Activated CD4-positive, alpha-beta T cell treated with anti-CD3 and anti-CD28 coated beads, Interleukin-10, Interleukin-2, amounts not matched to agents 100 ng/mL and 50 ng/mL, durations not matched to agents 16 hours and 8 hours (primary cell): ENCODE measurements at regions not wholly inside any gene's neighbourhood (a gene's known extent, or its start where the extent isn't known, plus 50 kb on each side); places are given as distances from the start of the nearest gene placed in this dataset.
"Not testable (repeated sequence)": the region's sequence is repeated elsewhere in the genome, so short reads cannot be mapped to it uniquely, and the experiment has no call there.

Experiments used
- DNase-seq: peaks from one replicate; pipeline ENCODE4 v3.0.0-alpha.2; 2020

DNA sequence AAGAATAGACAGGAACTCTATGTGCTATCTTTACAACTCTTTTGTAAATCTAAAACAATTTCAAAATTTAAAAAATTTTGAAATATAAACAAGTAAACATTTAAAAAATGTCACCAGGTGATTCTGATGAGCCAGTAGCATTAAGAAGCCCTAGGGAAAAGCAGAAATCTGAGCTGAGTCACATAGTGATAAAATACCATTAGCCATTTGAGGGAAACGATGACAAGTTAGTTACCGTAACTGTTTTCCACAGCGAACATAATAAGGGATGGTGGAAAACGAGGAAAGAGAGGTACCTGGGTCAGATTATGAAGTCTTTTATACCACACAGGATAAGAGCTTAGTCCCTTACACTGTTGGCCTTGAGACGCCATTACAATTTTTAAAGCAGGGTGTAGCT, 55.5 kb downstream of the PRR15 start:
- no peak for DNase-seq

DNA sequence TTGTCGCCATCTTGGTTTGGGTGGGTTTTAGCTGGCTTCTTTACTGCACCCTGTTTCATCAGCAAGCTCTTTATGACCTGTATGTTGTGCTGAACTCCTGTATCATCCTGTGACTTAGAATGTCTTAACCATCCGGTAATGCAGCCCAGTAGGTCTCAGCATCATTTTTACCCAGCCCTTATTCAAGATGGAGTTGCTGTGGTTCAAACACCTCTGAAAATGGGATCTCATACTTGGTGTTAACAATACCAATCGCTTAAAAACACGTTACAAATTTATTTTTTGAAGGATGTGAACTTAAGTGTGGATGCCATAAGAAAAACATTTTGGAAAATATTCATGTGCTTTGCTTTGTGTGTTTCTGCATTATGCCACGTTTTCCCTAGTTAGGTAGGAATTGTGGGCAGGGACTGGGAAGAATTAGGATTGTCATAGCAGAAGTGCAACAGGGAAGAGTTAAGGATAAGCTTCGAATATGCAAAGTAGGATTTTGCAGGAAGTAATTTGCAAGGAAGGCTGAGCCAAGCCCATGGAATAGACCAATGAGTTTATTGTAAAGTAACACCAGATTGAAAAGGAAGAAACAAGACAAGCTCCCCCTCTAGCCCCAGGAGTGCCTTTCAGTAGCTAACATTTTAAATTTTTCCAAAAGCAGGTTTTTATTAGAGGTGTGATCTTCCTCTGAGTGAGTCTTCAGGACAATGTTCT, 56.4 kb downstream of the PRR15 start:
- no peak for DNase-seq

DNA sequence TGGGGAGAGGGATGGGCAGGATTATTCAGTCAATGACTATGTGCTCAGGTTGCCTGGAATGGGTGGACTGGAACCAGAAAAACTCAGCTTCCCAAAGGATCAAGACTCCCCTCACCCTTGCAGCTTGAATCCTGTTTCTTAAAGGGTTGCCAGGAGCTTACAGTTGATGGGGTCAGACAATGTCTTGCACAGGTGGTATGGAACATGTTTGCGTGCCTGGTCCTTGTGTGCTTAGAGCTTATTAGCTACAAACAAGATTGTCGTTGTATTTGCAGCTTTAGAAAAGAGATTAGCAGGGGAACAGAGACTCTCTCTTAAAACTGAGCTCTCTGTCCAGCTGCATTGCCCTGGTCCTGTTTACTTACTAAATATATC, 56.9 kb downstream of the PRR15 start:
- no peak for DNase-seq

DNA sequence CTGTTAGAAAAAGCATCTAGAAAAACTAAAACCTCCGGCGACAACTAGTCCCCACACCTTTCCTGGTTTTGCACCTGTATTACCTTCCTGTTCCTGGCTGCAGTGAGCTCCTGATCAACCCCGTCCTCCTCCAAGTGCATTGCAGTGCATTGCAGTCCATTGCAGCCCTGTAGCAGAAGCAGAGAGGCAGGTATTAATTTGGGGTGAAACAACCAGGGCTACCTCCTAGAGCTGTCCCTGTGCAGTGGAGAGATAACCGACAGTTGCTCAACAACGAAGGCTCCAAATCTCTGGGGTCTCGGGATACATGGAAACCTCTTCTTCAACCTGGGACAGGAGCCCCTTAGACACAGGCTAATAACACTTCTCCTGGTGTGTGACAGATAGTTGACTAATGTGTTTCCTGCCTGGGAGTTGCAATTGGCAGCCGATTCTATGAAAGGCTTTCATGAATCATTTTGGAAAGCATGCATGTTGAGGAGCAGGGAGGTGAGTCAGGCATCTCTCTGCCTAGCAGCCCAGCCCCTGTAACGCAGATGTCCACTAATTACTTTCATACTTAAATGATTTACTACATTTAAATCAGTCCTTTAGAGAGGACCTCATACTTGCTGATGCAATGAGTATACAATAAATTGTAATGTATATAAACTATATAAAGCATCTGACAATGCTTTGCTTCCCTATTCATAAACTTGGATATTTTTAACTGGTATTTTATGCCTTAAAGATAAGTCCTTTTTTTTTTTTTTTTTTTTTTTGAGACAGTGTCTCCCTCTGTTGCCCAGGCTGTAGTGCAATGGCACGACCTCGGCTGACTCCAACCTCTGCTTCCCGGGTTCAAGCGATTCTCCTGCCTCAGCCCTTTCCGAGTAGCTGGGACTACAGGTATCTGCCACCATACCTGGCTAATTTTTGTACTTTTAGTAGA, 59.0 kb downstream of the PRR15 start:
- no peak for DNase-seq

DNA sequence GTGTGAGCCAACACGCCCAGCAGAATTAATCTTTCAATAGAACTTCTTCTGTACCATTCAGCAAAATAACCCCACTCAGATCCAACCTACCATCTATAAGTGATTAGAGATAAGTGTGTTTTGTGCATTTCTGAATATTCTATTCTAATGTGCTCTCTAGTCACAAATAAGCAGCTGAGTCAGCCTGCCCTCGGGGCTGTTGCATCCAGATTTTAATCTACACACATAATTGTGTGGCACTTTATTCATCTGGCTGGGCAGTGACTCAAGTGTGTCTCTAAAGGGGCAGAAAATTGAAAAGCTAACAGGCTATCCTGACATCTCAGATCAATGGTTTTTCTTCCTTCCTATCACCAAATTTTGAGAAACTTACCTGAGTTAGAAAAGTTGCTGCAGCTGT, 60.3 kb downstream of the PRR15 start:
- DNase-seq: no peak

DNA sequence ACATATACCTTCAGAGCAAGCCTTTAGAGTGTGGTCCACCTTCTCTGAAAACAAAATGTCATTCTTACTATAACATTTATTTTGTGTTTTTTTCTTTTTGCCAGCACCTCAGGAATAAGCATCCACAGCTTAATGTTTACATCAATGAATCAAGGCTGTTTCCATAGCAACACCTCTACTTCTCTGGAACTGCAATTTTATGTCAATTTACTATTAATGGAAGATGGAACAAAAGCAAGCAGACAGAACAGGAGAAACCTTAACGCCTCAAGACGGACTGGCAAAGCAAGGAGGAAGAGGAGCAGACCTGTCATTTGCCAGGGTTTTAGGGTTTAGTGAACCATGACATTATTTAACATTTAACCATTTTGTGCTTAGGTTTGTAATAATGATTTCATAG, 63.1 kb downstream of the PRR15 start:
- DNase-seq: no peak

DNA sequence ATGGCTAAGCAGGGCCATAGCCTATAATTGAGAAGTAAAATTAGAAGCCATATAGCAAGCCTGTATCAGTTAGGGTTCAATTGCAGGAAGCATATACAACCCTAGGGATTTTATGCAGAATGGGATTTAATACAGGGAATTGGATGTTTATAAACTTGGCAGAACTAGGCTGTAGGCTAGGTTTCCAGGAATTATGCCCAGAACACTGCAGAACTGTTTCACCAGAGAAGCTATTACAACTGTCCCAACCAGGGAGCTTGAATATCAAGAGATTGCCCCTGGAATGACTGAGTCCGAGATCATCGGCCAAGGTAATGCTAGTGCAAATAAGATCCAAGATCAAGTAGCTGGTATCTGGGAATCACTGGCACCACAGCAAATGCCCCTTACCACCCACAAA, 64.0 kb downstream of the PRR15 start:
- no peak for DNase-seq

DNA sequence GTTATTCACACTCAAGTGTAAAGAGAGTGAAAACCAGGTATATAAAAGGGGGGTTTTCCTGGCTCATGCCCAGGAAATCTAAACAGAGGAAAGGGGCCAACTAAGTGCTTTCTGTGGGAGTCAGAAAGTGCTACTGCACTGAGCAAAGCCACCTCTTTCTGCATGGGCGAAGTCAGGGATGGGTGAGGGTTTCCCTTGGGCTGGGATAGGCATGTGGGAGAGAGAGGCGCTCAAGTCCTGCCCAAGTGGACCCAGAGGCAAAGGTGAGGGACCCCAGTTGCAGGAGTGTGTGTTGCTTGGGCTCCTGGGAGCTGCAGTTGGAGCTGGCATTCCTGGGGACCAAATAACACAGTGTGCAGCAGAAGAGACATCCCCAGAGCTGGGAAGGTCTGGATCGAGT, 65.9 kb downstream of the PRR15 start:
- no peak for DNase-seq

DNA sequence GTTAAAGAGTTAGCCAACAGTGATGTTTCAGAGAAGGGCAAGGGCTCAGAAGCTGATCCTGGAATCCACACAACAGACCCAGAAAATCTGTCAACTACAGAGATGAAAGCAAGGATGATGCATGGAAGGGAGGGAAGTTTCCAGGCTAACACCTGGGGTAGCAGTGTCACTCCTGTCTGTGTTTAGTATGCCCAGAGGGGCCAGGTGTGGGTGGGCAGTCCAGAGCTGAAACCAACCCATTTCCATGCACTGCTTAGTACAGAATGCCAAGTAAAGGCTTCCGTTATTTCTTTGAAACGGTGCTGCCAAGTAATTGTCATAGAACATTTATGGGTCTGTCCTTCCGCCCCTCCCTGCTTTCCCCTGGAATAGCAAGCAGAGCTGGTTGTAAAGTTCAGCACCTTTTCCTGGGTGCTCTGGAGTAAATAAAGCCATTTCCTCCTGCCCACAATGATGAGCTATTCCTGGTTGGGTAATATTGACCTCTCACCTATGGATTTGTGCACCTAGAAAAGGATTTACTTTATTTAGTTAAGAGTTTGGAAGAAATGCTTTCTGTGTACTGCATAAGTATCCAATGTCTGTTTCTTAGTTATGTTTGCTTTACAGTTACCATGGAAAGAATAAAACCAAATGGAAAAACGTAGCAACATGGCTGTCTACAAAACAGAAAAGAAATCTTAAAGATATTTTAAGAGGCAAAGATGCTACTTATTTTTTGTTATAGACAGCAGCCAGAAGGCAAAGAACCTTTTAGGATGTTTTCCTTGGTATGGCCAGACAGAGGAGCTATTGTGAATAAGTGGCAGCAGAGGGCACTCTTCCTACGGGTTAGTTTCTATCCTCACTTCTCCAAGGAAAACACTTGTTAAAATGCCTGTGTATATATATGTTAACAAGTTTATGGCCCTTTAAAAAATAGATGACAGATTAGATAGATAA, 71.7 kb downstream of the PRR15 start:
- DNase-seq: not testable (repeated sequence)

DNA sequence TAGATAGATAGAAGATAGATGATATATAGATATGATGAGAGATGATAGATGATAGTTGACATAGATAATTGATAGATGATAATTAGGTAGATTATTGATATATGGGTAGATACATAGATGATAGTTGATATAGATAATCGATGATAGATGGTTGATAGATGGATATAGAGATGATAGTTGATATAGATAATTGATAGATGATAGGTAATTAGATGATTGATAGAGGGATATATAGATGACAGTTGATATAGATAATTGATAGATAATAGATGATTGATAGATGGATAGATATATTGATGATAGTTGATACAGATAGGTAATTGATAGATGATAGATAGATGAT, 72.3 kb downstream of the PRR15 start:
- no peak for DNase-seq

DNA sequence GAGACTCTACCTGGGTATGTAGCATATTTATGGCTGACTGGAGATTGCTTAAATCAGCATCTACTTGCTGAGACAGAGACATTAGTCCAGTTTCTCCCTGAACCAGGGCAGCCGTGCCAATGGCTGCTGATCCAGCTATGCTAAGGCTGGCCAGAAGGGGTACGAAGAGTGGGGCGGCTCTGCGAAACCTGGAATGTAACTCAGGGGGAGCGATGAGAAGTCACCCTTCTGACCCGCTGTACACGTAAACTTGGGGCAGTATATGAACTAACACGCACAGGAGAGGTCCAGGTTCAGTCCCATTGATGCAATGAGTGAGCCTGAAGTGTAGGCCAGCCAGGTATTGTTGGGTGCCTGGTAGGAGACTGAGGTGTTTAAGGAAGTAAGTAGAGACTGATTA, 73.7 kb downstream of the PRR15 start:
- no peak for DNase-seq

DNA sequence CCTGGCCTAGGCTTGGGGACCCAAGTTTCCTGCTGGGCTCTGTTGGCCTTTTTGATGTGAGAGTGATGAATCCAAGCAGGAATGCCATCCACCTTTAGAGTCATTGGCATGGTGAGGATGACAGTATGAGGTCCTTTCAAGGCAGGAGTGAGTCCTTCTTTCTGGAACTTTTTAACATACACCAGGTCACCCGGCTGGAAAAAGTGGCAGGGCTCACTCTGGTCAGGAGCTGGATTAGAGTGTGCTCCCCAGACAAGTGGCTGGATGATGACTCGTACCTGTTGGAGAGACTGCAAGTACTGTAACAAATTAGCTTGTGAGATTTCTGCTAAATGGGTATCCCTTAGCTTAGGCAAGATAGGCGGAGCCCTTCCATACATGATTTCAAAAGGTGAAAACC, 75.2 kb downstream of the PRR15 start:
- DNase-seq: not testable (repeated sequence)

DNA sequence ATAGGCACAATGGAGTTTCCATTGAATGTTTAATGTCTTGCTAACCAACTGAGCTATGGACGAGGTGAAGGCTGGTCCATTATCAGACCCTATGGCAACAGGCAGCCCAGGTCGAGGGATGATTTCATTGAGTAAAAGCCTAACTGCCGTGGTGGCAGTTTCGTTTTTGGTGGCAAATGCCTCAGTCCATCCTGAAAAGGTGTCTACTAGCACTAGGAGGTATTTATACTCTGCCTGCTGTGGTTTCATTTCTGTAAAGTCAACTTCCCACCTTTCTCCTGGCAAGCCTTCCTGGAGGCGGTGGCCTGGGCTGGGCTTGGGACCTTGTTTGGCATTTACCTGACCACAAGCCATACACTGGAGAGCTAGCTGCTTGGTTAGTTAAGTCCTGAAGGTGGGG, 75.8 kb downstream of the PRR15 start:
- DNase-seq: no peak

DNA sequence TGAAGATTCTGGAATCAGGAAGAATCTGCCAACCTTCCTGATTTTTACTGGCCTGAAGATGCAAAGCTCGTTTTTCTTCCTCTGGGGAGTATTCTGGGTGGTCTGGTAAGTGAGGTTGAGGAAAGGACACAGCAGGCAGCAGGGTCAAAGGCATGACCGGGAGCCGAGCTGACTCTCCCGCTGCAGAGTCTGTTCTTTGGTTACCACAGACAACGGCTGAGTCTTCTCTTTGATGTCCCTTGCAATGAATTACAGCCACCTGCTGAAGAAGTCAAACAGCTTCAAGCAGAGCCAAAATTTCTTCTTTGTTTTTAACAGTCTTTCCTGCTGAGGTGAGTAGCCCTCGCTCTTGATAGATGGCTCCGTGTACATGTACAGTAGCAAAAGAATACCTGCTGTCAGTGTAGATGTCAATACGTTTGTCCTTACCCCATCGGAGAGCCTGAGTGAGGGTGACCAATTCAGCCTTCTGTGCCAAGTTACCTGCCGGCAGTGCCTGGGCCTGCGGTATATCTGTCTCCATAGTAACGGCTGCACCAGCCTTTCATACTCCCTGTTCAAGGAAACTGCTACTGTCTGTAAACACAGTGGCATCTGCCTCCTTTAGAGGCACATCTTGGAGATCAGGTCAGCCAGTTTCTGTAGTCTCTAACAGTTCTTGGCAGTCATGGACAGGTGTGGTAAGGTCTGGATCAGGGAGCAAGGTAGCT, 76.4 kb downstream of the PRR15 start:
- no peak for DNase-seq

DNA sequence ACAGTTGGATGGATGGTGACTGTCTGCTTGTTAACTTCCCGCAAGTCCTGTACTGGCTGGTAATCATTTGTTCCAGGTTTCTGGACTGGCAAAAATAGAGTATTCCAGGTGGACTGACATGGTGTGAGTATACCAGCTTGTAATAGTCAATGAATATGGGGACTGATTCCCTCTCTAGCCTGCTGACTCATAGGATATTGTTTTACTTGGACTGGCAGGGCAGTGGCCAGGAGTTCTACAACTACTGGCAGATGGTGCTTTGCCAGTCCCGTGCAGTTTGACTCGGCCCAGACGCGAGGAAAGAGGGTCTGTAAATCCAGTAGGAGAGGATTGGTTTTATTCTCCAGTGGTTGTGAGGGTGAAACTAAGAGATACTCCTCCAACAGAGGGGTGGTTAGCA, 78.0 kb downstream of the PRR15 start:
- DNase-seq: no peak

DNA sequence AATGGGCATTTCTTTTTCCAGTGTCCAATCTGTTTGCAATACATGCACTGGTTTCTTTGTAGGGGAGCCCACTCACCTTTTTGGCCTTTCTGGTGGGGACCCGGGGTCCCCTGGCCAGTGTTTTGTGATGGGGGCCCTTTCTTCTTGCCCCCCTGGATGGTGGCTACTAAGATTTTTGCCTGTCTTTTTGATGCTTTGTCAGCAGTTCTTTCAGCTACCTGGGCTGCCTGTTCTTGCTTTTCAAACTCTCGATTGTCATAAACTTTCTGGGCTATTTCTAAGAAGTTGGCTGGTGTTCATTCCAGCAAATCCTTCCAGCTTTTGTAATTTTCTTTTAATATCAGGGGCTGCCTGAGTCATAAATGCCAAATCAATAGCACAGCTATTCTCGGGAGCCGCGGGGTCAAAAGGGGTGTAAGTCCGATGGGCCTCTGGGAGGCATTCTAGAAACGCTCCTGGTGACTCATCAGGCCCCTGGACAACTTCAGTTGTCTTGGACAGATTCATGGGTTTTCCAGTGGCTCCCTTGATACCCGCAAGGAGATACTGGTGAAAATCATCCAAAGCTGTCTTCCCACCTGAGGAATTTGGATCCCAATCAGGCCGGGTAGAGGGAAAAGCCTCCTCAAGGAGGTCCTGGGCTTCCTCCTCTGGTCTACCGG, 79.0 kb downstream of the PRR15 start:
- DNase-seq: no peak

DNA sequence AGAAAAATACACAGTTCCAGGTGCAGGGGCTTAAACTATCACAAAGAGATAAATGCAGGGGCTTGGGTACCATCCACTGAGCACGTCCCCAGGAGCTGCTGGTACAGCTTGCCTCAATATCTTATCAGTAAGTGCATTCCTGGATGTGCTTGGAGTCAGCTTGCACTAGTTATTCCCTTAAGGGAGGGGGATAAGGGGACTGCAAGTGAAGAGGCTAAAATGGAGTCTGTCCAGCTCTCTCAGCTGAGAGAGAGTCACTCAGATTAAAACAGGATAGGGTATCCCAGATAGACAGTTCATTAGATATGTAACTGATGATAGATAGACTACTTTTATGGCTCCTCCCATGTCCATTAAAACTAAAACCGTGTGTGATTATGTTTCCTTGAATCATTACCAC, 82.5 kb downstream of the PRR15 start:
- DNase-seq: not testable (repeated sequence)

DNA sequence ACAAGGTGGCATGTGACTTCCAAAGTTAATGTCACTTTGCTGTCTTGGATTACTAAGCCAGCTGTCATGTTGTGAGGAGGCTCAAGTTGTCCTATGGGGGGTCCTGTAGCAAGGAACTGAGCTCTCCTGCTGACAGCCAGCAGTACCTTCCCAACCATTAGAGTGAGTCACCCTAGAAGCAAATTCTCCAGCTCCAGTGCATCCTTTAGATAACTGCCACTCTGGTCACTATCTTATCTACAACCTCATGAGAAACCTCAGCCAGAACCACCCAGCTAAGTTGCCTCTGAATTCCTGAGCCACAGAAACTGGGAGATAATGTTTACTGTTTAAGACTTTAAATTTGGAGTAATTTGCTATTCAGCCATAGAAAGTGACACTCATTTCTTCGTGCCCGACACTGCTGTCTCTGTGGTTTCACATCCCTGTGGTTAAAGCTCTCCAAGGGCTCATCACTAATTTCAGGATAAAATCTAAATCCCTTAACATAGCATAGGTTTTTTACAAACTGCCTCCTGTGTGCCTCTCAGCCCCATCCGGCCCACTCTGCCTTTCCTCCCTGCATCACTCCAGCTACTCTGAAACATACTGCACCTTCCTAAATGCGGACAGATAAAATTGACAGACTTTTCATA, 83.5 kb downstream of the PRR15 start:
- no peak for DNase-seq

DNA sequence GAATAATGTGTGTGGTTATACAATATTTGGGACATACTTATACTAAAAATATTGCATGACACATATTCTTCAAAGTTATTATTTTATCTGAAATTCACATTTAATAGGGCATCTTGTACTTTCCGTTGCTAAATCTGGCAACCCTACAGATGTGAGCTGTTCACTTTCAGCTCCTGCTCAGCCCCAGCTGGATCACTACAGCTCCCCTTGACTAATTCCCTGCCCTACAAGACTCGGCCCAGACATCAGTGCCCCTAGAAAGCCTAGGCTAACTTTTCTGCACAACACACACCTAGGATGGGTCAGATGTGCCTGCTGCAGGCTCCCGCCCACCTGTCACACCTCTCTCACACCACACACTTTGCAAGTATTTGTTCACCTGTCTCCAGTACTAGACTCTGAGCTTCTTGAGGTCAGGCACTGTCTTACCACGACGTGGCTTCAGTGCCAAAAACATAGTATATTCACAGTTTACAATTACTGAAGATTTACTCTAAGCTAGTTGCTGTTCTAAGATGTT, 84.1 kb downstream of the PRR15 start:
- not testable (repeated sequence) for DNase-seq

DNA sequence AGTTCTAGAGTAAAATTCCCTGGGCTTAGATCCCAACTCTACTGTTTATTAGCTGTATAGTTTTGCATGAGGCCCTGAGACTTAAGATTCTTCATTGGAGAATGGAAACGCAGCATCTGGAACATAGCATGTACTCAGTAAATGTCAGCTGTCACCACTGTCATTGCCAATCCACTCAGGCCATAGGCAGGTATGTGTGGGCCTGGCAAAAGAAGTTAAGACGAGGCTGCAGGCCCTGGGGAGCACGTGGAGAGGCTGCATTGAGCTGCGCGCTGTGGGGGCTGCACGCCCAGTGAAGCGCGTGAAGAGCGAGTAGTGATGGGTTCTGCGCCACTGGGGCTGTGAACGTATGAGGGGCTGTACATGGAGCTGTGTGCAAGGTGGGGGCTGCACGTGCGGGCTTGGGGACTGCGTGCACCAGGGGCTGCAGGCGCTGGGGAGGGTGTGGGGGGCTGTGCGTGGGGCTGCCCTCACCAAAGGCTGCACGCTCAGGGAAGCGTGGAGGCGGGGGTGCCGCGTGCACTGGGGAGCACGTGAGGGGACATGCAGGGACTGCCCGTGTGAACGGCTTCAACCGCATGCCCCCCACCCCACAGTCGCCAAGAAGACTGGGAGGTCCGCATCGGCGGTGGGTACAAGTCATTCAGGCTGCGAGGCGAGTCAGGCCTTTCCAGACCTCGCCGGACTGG, 85.5 kb downstream of the PRR15 start:
- no peak for DNase-seq

DNA sequence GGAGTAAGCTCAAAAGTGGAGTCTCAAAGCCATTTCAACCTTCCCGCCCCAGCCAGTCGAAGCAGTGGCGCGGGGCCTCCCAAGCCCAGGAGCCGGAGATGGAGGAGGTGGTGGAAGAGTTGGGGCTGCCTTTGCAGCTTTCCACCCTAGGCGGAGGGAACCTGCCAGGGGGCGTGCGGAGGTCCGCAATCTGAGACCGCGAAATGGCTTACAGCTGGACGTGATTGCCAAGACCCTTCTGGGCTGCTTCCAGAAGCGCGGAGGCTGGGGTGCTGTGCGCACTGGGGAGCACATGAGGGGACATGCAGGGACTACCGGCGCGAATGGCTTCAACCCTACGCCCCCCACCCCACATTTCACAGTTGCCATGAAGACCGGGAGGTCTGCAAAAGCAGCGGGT, 86.2 kb downstream of the PRR15 start:
- DNase-seq: no peak
